ENCODE measurements at regions not wholly inside any gene's neighbourhood (a gene's known extent, or its start where the extent isn't known, plus 50 kb on each side); places are given as distances from the start of the nearest gene placed in this dataset.

- Histone ChIP-seq H3K9me2 (replicated peaks; ENCODE audit: insufficient read depth, low read length) (no peaks in the 10 kb centered on the region; the same call in 1 of the 2 replicates), H3K4me1 (ENCODE audit: low read length) (no peaks in the 10 kb centered on the region), H3K4me3 (ENCODE audit: low read length) (no peak overlapping the region), H3K27ac (ENCODE audit: low read length) (no peak overlapping the region), H3K36me3 (replicated peaks; ENCODE audit: insufficient read depth, low read length) (no peaks in the 10 kb centered on the region), H3F3A (ENCODE audit: insufficient read depth, low read length) (no peaks in the 10 kb centered on the region), H3K79me2 (ENCODE audit: low read length) (no peaks in the 10 kb centered on the region), H3K9me3 (replicated peaks; ENCODE audit: insufficient read depth, low read length) (no peaks in the 10 kb centered on the region), H3K9ac (ENCODE audit: low read length) (no peak overlapping the region), H3K27me3 (replicated peaks; ENCODE audit: insufficient read depth, low read length) (no peaks in the 10 kb centered on the region), H2AFZ (ENCODE audit: low read length) (no peak overlapping the region), H3K4me2 (ENCODE audit: low read depth, low read length) (no peak overlapping the region), H4K20me1 (ENCODE audit: insufficient read depth, low read length) (no peaks in the 10 kb centered on the region)
- TF ChIP-seq EZH2phosphoT487 (IDR thresholded peaks at IDR 0.05; ENCODE audit: low read length): no peak
- TF ChIP-seq CTCF (IDR thresholded peaks at IDR 0.05; ENCODE audit: low read length): no peak
- TF ChIP-seq EZH2 (optimal IDR thresholded peaks at IDR 0.05; ENCODE audit: low read depth, low read length): no peak
- DNase-seq: no peak
Observed at GRCh38 chr5:109573256-109573655, 116.5 kb upstream of the MAN2A1 start.

- no peak overlapping the region for H3K4me2 ChIP-seq (ENCODE audit: low read depth, low read length)
- no peak overlapping the region for H3K4me3 ChIP-seq (ENCODE audit: low read length)
- TF ChIP-seq EZH2 (optimal IDR thresholded peaks at IDR 0.05; ENCODE audit: low read depth, low read length) (no peak), EZH2phosphoT487 (IDR thresholded peaks at IDR 0.05; ENCODE audit: low read length) (no peak), CTCF (IDR thresholded peaks at IDR 0.05; ENCODE audit: low read length) (no peak)
- no peaks in the 10 kb centered on the region for H4K20me1 ChIP-seq (ENCODE audit: insufficient read depth, low read length)
- no peak for DNase-seq
- no peaks in the 10 kb centered on the region for H3K79me2 ChIP-seq (ENCODE audit: low read length)
- no peaks in the 10 kb centered on the region for H3K4me1 ChIP-seq (ENCODE audit: low read length)
- H2AFZ ChIP-seq (ENCODE audit: low read length): no peak overlapping the region
- H3F3A ChIP-seq (ENCODE audit: insufficient read depth, low read length): no peaks in the 10 kb centered on the region
- no peaks in the 10 kb centered on the region for H3K27me3 ChIP-seq (replicated peaks; ENCODE audit: insufficient read depth, low read length)
- H3K27ac ChIP-seq (ENCODE audit: low read length): no peak overlapping the region
- H3K36me3 ChIP-seq (replicated peaks; ENCODE audit: insufficient read depth, low read length): no peaks in the 10 kb centered on the region
- no peaks in the 10 kb centered on the region for H3K9me3 ChIP-seq (replicated peaks; ENCODE audit: insufficient read depth, low read length)
- H3K9me2 ChIP-seq (replicated peaks; ENCODE audit: insufficient read depth, low read length): no peaks in the 10 kb centered on the region; the same call in 1 of the 2 replicates
- H3K9ac ChIP-seq (ENCODE audit: low read length): no peak overlapping the region
Observed at GRCh38 chr5:109571785-109572184, 117.9 kb upstream of the MAN2A1 start.

GRCh38 chr5:109570362-109570874 is 119.3 kb upstream of the MAN2A1 start:
- Histone ChIP-seq H3F3A (ENCODE audit: insufficient read depth, low read length) (no peaks in the 10 kb centered on the region), H3K4me1 (ENCODE audit: low read length) (no peaks in the 10 kb centered on the region), H3K79me2 (ENCODE audit: low read length) (no peaks in the 10 kb centered on the region), H4K20me1 (ENCODE audit: insufficient read depth, low read length) (no peaks in the 10 kb centered on the region), H3K9me2 (replicated peaks; ENCODE audit: insufficient read depth, low read length) (no peaks in the 10 kb centered on the region; the same call in 1 of the 2 replicates), H3K9ac (ENCODE audit: low read length) (no peak overlapping the region), H3K4me2 (ENCODE audit: low read depth, low read length) (no peak overlapping the region), H3K4me3 (ENCODE audit: low read length) (no peak overlapping the region), H3K27me3 (replicated peaks; ENCODE audit: insufficient read depth, low read length) (no peaks in the 10 kb centered on the region), H3K9me3 (replicated peaks; ENCODE audit: insufficient read depth, low read length) (no peaks in the 10 kb centered on the region), H3K36me3 (replicated peaks; ENCODE audit: insufficient read depth, low read length) (no peaks in the 10 kb centered on the region), H3K27ac (ENCODE audit: low read length) (no peak overlapping the region), H2AFZ (ENCODE audit: low read length) (no peak overlapping the region)
- DNase-seq: no peak
- no peak for TF ChIP-seq EZH2 (optimal IDR thresholded peaks at IDR 0.05; ENCODE audit: low read depth, low read length)
- no peak for TF ChIP-seq EZH2phosphoT487 (IDR thresholded peaks at IDR 0.05; ENCODE audit: low read length)
- no peak for TF ChIP-seq CTCF (IDR thresholded peaks at IDR 0.05; ENCODE audit: low read length)
